ENCODE measurements at regions not wholly inside any gene's neighbourhood (a gene's known extent, or its start where the extent isn't known, plus 50 kb on each side); places are given as distances from the start of the nearest gene placed in this dataset.

DNA sequence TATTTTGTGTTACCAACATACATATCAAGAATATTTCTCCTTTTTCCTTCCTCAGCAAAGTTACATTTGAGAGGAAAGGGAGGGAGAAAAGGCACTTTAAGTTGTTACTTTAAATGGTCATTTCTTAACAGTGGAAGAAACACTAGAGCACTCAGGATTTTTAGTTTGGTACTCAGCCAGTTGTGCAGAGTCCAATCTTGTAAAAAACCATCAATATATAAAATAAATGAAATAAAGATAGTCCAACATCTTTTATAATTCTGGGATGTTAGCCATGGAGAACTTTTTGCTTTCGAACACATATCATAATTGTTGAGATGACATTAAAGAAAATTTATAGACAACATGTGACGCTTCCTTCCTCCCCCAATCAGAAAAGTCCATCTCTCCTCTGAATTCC lies 253.8 kb downstream of the QDPR start:
- TF ChIP-seq GATA2 (IDR thresholded peaks at IDR 0.05; ENCODE audit: low read depth, low read length) (no peak), GATA3 (IDR thresholded peaks at IDR 0.05; ENCODE audit: low read depth, low read length) (no peak)
